AG08395 (cell line): ENCODE measurements at regions not wholly inside any gene's neighbourhood (a gene's known extent, or its start where the extent isn't known, plus 50 kb on each side); places are given as distances from the start of the nearest gene placed in this dataset.
"Not testable (repeated sequence)": the region's sequence is repeated elsewhere in the genome, so short reads cannot be mapped to it uniquely, and the experiment has no call there.

Source experiments
- DNase-seq: peaks from one replicate; pipeline ENCODE4 v3.0.0; 2012; ENCODE audit warnings: mixed read lengths, low spot score

DNA sequence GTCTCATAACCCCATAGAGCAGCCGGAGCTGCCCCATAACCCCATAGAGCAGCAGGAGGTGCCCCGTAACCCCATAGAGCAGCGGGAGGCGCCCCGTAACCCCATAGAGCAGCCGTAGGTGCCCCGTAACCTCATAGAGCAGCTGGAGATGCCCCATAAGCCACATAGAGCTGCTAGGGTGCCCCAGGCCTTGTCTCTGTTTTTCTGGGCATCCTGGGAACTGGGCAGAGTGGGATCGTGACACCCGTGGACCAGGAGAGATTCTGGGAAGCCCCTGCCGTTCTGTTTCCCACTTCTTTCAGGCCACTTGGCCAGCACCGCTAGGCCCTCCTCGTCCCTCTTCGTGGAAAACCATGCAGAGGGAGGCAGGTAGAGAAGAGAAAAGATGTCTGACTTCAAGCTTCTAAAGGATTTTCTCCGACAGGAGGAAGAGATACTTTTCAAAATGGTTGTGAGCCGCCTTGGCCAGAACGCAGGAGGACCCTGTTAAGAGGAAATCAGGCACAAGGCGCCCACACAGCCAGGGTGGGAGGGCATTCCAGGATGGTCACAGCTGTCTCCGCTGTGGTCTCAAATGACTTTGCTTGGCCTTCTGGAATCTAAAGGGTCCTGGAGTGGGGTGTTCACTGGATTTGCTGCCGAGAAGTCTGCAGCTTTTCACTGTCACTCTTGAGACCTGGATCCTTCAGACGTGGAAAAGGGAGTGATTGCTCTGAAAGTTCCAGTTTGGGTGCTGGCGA lies 171.8 kb downstream of the NPIPB11 start:
- DNase-seq, result not testable (repeated sequence)

DNA sequence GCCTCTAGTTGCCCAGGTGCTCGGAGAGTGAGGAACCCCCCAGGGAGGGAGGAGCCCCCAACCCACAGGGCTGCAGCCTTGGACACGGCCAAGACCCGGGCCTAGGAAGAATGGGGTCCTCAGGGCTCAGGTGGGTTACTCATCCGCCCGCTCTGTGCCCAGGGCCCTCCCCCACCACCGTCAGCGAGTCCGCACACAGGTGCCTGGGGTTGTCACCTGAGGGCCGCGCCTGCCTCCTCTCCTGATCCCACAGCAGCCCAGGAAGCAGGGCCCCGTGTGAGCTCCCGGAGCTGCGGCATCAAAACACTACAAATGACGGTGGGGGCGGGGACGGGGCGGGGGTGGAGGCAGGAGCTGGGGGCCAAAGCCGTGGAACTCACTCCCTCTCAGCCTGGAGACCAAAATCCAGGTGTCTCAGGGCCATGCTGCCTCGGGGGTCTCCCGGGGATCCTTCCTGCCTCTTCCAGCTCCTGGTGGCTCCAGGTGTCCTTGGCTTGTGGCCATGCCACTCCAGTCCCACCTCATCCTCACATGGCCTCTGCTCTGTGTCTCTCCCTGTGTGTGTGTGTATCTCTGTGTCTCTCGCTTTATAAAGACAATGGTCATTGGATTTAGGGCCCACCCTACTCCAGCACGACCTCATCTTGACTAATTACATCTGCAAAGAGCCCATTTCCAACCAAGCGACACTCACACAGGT lies 172.7 kb downstream of the NPIPB11 start:
- DNase-seq, result not testable (repeated sequence)

DNA sequence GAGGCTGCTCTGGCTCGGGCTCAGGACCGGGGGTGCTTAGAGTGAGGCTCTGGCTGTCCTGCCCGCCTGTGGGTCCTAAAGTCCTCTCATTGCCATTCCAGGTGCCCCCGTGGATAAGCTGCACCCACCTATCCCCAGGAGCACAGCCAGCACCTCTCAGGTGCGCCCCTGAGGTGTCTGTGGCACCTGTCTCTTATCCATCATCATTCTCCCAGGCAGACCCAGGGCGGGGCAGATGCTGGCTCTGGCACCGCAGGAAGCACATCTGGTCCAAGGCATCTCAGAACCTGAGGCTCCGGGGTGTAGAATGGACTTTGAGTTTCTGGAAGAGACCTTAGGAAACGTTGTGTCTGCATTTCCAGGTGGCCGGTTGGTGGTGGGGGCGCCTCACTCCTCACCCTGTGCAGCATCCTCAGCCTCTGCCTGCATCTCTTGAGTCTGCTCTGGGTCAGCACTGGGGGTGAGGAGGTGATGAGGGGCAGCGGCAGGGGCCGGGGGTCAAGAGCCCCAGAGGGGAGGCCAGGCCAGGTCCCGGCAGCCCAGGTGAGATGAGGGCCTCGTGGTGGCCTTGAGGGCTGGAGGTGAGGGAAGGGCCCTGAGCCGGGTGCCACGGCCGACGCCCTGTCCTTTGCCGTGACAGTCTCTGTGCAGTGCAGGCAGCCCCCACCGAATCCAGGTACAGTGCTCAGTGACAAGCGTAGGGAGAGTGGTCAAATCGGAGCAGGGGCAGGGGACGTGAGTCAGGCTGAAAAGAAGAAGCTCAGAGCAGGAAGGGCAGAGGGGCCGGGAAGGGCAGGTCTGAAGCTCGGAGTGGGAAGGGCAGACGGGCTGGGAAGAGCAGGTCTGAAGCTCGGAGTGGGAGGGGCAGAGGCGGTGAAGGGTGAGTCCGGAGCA lies 173.5 kb downstream of the NPIPB11 start:
- DNase-seq, result no peak

DNA sequence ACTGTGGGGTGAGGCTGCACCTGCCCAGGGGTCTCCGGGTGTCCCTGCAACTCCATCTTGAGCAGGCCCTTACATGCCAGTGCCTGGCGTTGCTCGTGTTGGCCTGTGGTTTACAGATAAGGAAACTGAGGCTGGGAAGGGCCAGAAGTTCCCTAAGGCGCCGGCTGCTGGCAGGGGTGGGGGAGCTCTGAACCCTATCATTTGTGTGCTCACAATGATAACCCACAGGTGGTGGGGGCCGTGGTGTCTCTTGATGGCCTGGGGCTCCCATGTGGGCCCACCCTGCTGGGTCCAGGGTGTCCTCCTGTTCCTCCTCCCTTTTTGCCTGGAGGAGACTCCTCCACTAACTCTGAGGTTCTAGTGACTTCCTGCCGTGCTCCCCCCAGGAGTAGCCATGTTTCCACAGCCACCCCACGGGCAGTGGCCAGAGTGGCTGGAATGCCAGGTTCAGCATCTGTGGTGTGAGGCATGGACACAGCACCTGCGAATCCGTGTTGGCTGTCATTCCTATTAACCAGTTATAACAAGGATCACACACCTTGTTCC lies 174.3 kb downstream of the NPIPB11 start:
- DNase-seq, result not testable (repeated sequence)

DNA sequence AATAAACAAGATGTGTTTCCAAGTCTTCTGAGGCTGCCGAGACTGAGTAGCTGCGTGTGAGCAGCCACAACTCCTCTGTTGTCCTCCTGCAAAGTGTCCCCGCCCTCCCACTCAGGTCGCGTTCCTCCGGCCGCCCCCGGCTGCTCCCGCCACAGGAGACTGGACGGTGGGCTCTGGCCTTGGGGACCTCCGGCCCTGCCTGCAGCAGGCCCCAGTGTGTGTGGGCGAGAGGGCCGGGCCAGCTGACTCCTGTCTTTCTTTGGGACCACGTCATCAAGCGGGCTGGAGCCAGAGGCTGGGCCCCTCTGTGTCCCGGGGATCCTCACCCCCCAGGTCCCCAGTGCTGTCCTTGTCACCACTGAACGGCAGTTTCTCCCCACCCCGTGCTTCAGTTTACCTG lies 175.3 kb downstream of the NPIPB11 start:
- DNase-seq, result no peak

DNA sequence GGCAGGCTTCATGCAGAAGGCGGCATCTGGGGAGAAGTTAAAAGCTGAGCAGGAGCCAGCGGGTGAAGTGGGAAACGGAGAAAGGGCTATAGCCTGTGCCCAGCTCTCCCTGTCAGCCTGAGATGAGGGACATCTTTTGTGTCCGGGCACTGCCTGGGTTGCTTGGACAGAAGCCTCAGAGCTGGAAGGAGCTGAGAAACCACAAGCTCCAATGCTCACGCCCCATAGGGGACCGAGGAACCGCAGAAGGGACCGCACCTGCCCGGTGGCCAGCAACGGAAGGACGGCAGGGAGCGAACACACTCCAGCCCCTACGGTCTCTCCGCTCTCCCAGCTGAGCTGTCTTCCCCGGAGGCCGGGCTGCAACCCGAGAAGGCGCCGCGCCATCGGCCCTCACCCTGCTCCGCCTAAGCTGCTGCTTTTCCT lies 175.8 kb downstream of the NPIPB11 start:
- DNase-seq, result peak; percentile 4

DNA sequence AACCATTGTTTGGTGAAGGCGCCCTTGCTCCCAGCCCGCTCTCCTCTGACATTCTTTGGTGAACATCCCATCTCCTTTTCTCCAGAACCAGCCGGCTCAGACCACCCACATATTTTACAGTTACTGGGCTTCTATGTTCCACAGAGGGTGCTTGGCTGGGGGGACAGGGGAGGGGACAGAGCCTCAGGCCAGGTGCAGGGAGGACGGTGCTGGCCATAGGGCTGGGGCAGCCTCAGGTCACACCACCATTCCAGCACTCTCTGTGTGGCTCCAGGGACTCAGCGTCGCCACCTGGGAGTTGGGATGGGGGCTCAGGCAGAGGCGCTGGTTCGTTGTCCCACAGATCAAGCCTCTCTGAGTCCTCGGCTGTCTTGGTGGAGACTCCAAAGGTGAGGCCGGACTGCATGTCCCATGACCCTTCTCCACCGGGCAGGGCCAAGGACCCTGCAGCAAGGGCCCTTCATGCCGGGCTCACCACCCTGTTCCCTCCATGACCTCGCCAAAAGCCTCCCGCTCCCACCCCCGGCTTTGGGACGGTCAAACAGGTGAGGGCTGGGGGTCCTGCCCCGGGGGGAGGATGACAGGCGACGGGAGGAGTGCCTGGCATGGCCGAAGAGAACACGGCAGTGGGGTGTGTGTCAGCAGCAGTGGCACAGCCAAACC lies 176.4 kb downstream of the NPIPB11 start:
- not testable (repeated sequence) for DNase-seq

DNA sequence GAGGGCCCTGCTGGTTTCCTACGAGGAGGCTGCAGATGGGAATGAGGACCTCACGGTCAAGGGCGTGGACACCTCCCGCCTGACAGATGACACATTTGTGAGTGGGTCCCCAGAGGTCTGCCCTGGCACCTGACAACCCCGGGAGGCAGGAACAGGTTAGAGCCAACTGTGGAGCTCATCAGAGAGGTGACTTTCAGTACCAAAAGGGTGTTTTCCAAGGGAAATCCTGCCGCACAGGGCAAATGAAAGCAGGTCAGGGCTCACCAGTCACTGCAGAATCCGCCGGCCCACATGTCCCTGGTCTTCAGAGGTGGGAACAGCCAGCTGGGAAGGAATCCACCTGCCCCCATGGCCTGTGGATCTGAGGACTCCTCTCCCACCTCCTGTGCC lies 176.9 kb downstream of the NPIPB11 start:
- DNase-seq, result not testable (repeated sequence)

DNA sequence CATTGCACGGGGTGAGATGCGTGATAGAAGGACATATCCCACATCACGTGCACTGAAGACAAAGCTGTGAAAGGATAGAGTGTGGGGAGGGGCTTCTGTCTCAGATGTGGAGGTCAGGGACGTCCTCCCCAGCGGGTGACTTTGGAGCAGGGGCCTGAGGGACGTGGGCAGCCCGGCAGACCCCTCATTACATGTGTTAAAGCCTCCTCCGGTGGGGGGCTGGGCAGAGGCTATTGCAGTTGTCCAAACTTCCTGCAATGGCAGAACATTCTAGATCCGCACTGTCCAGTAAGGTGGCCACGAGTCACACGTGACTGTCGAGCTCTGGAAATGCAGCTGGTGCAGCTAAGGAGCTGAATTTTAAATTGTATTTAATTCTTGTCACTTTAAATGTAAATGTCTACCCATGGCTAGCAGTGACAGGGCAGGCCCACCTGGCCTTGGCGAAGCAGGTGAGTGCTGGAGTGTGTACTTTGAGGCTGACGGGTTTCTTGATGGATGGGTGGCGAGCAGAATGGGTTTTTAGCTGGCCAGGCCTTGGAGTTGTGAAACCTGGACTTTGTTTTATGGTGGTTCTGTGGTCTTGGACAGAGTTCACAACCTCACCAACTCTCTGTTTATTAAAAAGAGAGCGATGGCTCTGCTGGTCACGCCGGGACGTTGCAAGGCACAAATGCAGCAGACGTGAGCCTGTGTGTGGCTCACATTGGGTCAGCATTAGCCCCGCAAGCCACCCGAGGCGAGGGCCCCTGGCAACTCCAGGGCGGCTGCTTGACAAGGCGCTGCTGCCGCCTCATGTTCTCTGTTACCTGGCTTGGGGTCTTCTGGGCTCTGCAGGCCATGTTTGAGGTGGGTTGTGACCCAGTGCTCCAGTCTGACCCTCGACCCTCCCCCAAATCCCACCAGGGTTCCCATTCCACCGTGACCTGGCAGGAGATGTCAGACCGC lies 177.6 kb downstream of the NPIPB11 start:
- not testable (repeated sequence) for DNase-seq

DNA sequence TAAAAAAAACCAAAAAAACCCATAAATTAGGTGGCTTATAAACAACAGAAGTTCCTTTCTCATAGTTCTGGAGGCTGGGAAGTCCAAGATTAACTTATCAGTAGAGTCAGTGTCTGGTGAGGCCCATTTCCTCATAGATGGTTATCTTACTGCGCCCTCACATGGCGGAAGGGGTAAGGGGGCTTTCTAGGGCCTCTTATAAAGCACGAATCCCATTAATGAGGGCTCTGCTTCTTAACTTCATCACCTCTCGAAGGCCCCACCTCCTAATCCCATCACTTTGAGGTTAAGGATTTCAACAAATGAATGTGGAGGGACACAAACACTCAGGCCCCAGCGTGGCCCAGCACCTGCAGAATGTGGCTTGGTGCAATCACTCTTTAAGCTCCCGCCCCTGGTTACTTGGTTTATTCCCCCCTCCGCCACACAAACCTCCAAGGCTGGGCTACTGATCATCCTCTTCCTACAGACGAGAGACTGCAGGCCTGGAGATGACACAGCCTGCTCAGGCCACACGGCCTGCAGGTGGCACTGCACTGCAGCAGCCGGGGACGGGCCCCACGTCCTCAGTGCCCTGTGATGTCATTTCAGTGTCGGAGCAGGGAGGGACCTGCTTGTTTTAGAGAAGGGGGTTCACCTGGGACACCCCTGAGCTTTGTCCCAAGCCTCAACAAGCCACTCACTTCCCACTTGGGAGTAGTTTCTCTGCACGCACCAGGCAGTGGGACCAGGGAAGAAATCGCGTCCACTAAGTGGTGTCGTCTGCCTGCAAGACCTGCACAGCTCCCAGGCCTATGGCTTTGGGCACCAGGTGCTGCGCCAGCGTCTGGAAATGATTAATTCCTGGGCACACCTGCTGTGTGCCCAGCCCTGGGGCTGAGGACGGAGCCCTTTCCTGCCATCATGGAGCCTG lies 178.5 kb downstream of the NPIPB11 start:
- DNase-seq, result not testable (repeated sequence)

DNA sequence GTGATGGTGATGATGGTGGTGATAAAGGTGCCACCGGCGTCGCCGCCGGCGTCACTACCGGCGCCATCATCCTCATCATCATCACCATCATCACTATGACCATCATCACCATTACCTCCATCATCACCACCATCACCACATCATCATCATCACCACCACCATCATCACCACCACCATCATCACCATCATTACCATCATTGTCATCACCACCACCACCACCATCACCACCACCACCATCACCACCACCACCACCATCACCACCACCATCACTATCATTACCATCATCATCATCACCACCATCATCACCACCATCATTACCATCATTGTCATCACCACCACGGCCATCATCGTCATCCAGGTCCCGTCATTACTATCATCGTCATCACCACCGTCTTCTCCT lies 179.7 kb downstream of the NPIPB11 start:
- DNase-seq, result no peak

DNA sequence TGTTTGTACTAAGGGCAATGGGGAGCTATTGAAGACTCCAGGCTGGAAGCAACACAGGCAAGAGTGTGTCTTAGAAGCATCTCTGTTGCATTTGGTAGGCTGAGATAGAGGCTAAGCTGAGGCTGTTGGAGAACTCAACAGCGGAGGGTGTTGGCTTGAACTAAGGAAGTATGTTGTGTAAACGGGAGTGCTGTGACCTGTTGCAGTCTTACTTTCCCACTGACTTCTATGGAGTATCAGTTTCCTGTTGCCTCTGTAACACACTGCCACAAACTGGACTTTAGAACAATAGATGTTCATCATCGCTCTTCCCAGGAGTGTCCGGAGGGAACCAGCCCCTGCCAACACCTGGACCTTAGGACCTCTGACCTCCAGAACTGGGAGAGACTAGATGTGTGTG lies 181.8 kb downstream of the NPIPB11 start:
- DNase-seq, result not testable (repeated sequence)

DNA sequence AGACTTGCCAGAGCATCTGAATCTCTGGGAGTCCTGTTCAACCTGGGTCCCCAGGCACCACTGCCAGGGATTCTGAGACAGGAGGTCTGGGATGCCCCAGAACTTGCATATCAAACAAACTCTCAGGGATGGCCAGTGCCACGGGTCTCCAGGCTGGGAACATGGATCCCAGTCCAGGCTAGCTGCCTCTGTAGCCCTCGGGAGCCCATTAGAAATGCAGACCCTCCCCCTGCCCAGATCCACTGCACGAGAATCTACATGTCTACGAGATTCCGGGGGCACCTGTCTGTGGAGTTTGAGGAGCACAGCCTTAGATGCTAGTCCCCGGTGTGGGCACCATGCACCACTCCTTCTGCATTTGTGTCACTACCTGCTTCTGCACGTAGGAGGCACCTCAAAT lies 183.9 kb downstream of the NPIPB11 start:
- DNase-seq, result not testable (repeated sequence)

DNA sequence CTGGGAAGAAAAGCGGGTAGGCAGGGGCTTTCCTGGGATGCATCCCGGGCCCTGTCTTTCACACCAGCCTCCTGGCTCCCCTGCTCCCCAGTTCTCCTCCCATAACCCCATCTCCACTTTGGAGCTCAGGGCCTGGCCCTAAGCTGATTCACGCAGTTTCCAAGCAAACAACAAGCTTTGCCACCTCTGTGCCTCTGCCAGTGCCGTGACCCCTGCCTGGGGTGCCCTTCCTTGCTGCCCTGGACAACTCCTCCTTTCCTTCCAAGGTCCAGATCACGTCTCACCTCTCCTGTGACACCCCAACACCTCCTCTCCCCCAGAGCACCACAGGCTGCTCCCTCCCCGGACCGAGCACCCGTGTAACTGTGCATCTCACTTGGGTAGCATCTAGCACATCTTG lies 184.5 kb downstream of the NPIPB11 start:
- DNase-seq, result not testable (repeated sequence)

DNA sequence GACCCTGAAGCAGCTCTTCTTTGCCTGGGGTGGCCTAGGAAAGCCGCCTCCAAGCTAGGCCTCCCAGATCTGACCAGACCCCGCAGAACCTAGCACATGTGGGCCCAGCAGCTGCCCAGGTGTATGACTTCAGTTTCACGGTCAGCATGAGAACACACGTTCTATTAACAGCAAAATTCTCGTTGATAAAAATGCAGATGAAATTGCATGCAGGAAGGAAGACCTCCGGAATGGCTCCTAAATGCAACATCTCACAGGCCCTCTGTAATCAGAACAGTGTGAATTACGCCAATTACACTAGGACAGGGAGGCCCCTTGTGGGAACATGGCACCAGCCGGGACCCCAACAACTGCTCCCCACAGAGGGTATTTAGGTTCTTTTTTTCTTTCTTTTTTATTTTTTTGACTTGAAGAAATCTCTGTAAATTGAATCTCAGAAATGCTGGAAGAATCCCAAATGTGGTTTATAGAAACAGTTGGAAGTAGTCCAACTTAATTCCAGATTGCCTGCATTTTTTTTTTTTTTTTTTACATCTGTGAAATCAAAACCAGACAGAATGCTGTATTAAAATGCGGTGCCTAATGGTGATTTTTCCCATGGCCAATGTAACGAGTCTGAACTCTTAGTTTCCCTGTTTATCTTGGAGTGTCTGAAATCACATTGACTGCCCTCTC lies 185.1 kb downstream of the NPIPB11 start:
- DNase-seq, result peak; percentile 4

DNA sequence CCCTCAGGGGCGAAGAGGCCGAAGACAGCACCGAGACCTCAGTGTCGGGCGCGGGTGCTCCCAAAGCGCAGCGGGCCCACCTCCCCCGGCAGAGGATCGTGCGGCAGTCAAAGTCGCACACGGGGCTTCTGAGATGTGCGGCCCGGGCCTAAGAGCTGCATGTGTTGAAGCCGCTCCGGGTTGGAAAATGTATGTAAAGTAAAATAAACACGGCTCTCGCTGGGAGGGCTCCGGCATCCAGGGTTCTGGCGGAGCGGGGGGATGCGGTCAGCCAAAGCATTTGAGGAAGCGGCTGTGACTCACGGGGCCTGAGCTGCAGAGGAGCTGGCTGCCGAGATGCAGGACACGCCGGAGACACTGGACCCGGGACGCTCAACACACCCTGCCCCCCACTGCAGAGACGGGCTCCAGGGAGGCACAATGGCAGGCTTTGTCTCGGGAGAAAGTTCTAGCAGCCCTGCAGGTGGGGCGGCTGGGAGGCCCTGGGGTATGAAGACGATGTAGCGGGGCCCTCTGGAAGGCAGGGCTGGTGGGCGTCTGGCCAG lies 185.8 kb downstream of the NPIPB11 start:
- peak; percentile 44 for DNase-seq

DNA sequence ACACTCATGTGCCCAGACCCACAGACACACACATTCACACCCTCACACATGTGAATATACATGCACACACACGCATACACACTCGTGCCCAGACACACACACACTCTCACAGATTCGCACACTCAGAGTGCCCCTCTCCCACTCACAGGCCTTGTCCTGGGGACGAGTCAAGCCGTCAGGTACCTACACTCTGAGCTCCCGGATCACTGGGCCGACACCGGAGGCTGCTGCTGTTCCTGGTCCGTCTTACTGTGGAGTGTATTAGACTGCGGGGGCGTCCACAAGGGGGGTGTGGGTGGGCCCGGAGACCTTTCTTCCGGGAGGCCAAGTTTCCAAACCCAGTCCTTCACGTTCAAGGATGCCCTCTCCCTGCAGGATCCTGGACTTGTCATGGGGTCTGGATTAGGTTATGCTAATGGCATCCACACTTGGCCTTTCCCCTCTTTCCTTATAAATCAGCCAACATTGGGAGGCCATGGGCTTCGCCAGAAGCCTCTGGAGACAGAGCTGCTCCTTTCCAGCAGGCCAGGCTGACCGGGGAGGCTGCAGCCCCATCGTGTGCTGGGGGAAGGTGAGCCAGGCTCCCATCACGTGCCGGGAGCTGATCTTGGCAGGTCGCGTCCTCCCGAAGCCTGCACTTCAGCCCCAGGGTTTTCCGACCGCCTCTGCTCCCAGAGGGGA lies 186.4 kb downstream of the NPIPB11 start:
- peak; percentile 6 for DNase-seq

DNA sequence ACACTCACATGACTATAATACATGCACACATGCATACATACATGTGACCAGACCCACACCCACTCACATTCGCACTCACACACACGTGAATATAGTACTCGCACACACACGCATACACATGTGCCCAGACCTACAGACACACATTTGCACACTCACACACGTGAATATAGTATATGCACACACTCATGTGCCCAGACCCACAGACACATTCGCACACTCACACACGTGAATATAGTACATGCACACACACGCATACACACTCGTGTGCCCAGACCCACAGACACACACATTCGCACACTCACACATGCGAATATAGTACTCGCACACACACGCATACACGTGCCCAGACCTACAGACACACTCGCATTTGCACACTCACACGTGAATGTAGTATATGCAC lies 186.9 kb downstream of the NPIPB11 start:
- not testable (repeated sequence) for DNase-seq
